ENCODE measurements at regions not wholly inside any gene's neighbourhood (a gene's known extent, or its start where the extent isn't known, plus 50 kb on each side); places are given as distances from the start of the nearest gene placed in this dataset.

DNA sequence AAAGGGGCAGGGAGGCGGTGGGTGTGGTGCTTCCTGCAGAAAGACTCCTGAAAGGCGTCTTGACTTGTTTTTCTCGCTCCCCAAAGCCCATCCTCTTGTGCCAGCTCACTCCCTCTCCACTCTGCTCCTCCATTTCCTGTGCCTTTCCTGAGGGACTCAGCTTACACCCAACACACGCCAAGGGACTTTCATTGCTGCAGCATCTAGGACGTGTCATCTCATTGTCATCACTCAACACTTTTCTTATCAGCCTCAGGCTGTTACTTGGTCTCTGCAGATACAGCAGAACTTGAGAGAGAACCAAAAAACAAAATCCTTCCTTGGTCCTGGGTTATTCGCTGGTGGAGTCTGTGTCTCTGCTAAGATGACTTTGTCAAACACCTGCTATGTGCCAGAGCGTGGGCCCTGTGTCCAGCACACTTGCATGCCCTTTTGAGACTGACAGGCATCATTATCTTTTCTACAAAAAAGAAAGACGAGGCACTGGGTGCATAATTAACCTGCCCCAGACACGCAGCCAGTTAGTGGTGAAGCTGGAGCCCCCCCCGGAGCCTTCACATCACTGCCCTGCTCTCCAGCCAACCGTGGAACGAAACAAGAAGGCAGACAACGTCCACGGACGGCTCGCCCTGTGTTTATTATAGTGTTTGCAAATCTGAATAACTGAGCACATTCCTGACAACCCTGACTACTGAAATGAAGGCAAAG is 261.7 kb upstream of the HDAC4 start:
- TF ChIP-seq POLR2A (IDR thresholded peaks at IDR 0.05) (no peak), CTCF (IDR thresholded peaks at IDR 0.05) (no peak)
- peak in 1 of 3 donors; percentile 13 for DNase-seq
- Histone ChIP-seq H3K27ac (no peak overlapping the region), H3K27me3 (no peaks in the 10 kb centered on the region), H3K4me3 (no peak overlapping the region), H3K9me3 (no peaks in the 10 kb centered on the region), H3K4me1 (no peaks in the 10 kb centered on the region), H3K36me3 (no peaks in the 10 kb centered on the region)

- Histone ChIP-seq H3K27me3 (no peaks in the 10 kb centered on the region), H3K36me3 (no peaks in the 10 kb centered on the region), H3K4me1 (no peaks in the 10 kb centered on the region), H3K4me3 (no peak overlapping the region), H3K27ac (no peak overlapping the region), H3K9me3 (no peaks in the 10 kb centered on the region)
- DNase-seq, result peak in 1 of 3 donors; percentile 27
- TF ChIP-seq POLR2A (IDR thresholded peaks at IDR 0.05), result no peak
- no peak for TF ChIP-seq CTCF (IDR thresholded peaks at IDR 0.05)
Measured at GRCh38 chr2:239661334-239662312, 260.8 kb upstream of the HDAC4 start.

- no peaks in the 10 kb centered on the region for H3K27me3 ChIP-seq
- no peaks in the 10 kb centered on the region for H3K4me1 ChIP-seq
- peak; percentile 6 to 18 (median 15) for DNase-seq
- no peak for TF ChIP-seq POLR2A (IDR thresholded peaks at IDR 0.05)
- TF ChIP-seq CTCF (IDR thresholded peaks at IDR 0.05), result no peak
- no peak overlapping the region for H3K27ac ChIP-seq
- H3K9me3 ChIP-seq, result no peaks in the 10 kb centered on the region
- H3K36me3 ChIP-seq, result no peaks in the 10 kb centered on the region
- no peak overlapping the region for H3K4me3 ChIP-seq
Measured at GRCh38 chr2:239660390-239661230, 259.8 kb upstream of the HDAC4 start.

DNA sequence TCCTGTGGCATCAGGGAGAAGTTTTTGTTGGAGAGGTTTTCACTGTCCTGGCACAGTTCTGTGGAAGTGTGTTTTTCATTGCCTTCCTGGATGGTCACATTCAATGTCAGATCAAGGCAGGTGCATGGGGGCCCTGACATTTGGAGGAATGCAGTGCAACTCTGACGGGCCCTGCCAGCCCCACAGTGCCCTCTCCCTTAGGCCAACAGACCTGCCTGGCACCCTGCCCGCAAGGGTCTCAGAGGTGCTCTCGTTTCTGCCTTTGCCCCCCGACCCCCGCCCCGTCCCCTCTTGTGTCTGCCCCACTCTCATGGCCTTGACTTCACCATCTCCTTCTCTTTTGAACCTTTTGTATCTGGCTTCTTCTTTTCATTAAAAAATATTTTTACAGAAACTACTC is 257.2 kb upstream of the HDAC4 start:
- TF ChIP-seq CTCF (IDR thresholded peaks at IDR 0.05), result no peak
- TF ChIP-seq POLR2A (IDR thresholded peaks at IDR 0.05), result no peak
- DNase-seq, result peak; percentile 5 to 36 (median 20)
- Histone ChIP-seq H3K9me3 (no peaks in the 10 kb centered on the region), H3K36me3 (no peaks in the 10 kb centered on the region), H3K27me3 (no peaks in the 10 kb centered on the region), H3K4me3 (no peak overlapping the region), H3K27ac (no peak overlapping the region), H3K4me1 (no peaks in the 10 kb centered on the region)

- Histone ChIP-seq H3K27me3 (no peaks in the 10 kb centered on the region), H3K27ac (no peak overlapping the region), H3K4me3 (no peak overlapping the region), H3K36me3 (no peaks in the 10 kb centered on the region), H3K9me3 (no peaks in the 10 kb centered on the region), H3K4me1 (no peaks in the 10 kb centered on the region)
- no peak for DNase-seq
- no peak for TF ChIP-seq POLR2A (IDR thresholded peaks at IDR 0.05)
- no peak for TF ChIP-seq CTCF (IDR thresholded peaks at IDR 0.05)
Measured at GRCh38 chr2:239657236-239657635, 256.4 kb upstream of the HDAC4 start.
